ENCODE measurements at regions not wholly inside any gene's neighbourhood (a gene's known extent, or its start where the extent isn't known, plus 50 kb on each side); places are given as distances from the start of the nearest gene placed in this dataset.

DNA sequence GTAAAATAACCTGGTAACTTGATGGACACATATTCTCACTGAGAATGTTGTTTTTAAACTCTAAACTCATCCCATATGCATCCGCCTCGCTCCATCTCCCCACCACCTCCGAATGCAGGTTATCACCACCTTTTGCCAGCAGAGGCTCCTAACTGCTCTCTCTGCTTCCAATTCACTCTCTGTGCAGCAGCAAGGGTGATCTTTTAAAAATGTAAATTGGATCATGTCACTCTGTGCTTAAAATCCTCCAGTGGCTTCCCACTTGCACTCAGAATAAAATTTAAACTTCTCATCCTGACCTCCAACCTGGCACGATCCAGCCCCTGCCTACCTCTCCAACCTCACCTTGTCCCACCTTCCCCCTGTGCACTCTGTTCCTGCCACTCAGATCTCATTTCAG lies 317.2 kb downstream of the ZSWIM6 start:
- TF ChIP-seq, protein P1, sequence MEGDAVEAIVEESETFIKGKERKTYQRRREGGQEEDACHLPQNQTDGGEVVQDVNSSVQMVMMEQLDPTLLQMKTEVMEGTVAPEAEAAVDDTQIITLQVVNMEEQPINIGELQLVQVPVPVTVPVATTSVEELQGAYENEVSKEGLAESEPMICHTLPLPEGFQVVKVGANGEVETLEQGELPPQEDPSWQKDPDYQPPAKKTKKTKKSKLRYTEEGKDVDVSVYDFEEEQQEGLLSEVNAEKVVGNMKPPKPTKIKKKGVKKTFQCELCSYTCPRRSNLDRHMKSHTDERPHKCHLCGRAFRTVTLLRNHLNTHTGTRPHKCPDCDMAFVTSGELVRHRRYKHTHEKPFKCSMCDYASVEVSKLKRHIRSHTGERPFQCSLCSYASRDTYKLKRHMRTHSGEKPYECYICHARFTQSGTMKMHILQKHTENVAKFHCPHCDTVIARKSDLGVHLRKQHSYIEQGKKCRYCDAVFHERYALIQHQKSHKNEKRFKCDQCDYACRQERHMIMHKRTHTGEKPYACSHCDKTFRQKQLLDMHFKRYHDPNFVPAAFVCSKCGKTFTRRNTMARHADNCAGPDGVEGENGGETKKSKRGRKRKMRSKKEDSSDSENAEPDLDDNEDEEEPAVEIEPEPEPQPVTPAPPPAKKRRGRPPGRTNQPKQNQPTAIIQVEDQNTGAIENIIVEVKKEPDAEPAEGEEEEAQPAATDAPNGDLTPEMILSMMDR (IDR thresholded peaks at IDR 0.05; ENCODE audit: control extremely low read depth, extremely low read depth, low read depth, missing control alignments): no peak
- DNase-seq (ENCODE audit: extremely low spot score): no peak
- ChIA-PET CTCF (interaction anchor here (1.0 to 4.3 kb wide), 3 partner anchors 10 to 593 kb away, joined by 3 to 27 read pairs (median 5); no protein-coding TSS in a partner anchor), POLR2A (no interaction called here)

DNA sequence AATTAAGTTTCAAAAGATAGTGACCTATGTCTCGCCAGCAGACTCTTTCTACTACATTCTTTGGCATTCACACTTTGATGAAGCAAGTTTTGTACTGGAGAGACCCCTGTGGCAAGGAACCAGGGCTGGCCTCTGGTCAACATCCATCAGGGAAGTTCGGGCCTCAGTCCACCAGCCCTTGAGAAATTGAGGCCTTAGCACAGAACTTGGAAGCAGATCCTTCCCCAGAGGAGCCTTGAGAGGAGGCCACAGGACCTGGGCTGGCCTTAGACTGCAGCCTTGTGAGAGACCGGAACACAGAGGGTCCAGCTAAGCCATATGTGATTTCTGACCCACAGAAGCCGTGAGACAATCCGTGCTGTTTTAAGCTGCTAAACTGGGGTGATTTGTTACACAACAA lies 317.9 kb downstream of the ZSWIM6 start:
- ChIA-PET POLR2A (no interaction called here), CTCF (interaction anchor here (1.0 to 4.3 kb wide), 4 partner anchors 9 to 594 kb away, joined by 3 to 27 read pairs (median 4); no protein-coding TSS in a partner anchor)
- no peak for DNase-seq (ENCODE audit: extremely low spot score)

DNA sequence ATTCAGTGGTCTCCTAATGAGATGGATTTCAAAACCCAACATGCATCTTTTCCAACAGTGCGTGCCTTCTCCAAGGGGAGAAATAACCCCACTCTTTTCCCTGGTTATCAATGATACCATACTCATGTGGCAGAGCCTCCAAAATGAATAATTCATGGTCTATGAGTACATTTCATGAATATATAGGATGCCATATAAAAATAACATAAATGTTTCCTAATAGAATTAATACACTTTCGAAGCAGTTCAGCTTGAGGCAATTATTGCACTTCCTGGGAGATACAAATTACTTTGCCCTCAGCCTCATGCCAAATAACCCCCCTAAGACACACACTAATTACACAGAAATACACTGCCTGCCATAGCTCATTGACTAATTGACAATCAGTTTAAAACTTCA lies 318.6 kb downstream of the ZSWIM6 start:
- DNase-seq (ENCODE audit: extremely low spot score): no peak
- CTCF ChIA-PET: interaction anchor here (1.0 to 4.3 kb wide), 4 partner anchors 8 to 595 kb away, joined by 3 to 27 read pairs (median 4); no protein-coding TSS in a partner anchor
- POLR2A ChIA-PET: no interaction called here
- TF ChIP-seq, protein P1 (IDR thresholded peaks at IDR 0.05; ENCODE audit: control extremely low read depth, extremely low read depth, low read depth, missing control alignments): no peak

More for the DNA sequence above, 317.9 kb downstream of the ZSWIM6 start:
- TF ChIP-seq, protein P1 (IDR thresholded peaks at IDR 0.05; ENCODE audit: control extremely low read depth, extremely low read depth, low read depth, missing control alignments): no peak

DNA sequence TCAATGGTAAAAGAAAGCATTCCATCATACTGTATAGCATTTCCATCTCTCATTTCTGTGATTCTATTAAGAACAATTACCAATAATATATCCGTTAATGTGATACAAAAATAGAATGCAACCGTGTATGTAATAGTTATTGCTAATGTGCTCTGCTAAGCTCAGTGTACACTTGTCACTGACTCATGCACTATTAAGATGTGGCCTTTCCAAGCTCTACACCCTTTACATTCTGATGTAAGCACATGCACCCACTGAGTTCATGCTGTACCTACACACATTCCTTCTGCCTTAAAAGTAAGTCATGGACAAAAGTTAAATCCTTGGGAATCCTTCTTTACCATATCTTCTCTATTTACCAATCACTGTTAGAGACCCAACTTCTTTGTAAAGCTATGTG lies 319.1 kb downstream of the ZSWIM6 start:
- DNase-seq (ENCODE audit: extremely low spot score): no peak
- ChIA-PET CTCF (interaction anchor here (0.9 to 1.3 kb wide), 2 partner anchors 8 to 11 kb away, joined by 3 read pairs; no protein-coding TSS in a partner anchor), POLR2A (no interaction called here)
- TF ChIP-seq, protein P1 (IDR thresholded peaks at IDR 0.05; ENCODE audit: control extremely low read depth, extremely low read depth, low read depth, missing control alignments): no peak

DNA sequence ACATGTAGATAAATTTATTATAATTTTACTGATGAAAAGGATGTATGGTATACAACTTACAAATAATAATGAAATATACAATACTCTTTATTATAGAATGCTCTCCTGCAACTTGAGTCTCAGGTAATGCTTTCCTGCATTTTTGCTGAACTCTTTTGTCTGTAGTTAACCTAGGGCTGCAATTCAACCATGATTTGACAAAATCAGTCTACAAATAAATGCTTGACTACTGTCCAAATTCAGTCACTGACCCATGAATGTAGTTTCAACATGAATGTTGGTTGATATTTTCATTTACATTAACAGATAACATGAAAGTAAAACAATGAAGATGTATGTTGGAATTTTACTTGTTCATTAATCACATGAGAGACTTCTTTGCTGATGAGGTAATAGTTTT lies 320.9 kb downstream of the ZSWIM6 start:
- ChIA-PET POLR2A (no interaction called here), CTCF (no interaction called here)
- TF ChIP-seq, protein P1 (IDR thresholded peaks at IDR 0.05; ENCODE audit: control extremely low read depth, extremely low read depth, low read depth, missing control alignments): no peak
- no peak for DNase-seq (ENCODE audit: extremely low spot score)

DNA sequence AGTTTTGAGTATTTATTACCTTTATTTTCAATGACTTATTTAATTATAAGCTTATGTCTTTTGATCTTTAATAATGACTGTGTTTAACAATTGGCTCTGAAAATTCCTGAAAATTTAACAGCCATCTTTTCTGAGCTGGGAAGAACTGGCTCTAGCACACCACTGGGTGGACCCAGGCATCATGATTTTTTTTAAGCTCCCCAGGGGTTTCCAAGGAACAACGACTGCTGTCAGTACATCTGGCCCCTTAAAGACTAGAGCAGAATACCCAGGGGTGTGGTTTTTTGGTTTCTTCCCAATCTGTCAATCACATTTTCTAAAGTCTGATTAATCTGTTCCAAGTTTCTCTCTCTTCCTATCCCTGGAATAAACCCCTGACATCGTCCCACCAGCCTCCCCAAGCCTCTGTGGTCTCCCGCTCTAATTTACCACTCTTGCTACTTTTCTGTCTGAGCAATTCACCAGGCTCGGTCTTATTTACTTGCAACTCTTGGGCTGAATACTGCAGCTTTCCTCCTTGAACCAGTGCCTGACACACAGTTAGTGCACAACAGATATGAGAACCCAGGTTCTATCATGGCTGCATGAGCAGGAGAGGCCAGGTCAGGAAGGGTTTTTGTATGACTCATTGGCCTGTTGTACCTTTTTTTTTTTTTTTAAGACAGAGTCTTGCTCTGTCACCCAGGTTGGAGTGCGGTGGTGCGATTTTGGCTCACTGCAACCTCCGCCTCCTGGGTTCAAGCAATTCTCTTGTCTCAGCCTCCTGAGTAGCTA lies 321.9 kb downstream of the ZSWIM6 start:
- POLR2A ChIA-PET: no interaction called here
- CTCF ChIA-PET: interaction anchor here (0.8 to 1.0 kb wide), 2 partner anchors 10 to 15 kb away, joined by 3 read pairs; no protein-coding TSS in a partner anchor
- TF ChIP-seq, protein P1 (IDR thresholded peaks at IDR 0.05; ENCODE audit: control extremely low read depth, extremely low read depth, low read depth, missing control alignments): no peak
- no peak for DNase-seq (ENCODE audit: extremely low spot score)

Data from GM10248 (cell line).